ENCODE measurements at regions not wholly inside any gene's neighbourhood (a gene's known extent, or its start where the extent isn't known, plus 50 kb on each side); places are given as distances from the start of the nearest gene placed in this dataset.

DNA sequence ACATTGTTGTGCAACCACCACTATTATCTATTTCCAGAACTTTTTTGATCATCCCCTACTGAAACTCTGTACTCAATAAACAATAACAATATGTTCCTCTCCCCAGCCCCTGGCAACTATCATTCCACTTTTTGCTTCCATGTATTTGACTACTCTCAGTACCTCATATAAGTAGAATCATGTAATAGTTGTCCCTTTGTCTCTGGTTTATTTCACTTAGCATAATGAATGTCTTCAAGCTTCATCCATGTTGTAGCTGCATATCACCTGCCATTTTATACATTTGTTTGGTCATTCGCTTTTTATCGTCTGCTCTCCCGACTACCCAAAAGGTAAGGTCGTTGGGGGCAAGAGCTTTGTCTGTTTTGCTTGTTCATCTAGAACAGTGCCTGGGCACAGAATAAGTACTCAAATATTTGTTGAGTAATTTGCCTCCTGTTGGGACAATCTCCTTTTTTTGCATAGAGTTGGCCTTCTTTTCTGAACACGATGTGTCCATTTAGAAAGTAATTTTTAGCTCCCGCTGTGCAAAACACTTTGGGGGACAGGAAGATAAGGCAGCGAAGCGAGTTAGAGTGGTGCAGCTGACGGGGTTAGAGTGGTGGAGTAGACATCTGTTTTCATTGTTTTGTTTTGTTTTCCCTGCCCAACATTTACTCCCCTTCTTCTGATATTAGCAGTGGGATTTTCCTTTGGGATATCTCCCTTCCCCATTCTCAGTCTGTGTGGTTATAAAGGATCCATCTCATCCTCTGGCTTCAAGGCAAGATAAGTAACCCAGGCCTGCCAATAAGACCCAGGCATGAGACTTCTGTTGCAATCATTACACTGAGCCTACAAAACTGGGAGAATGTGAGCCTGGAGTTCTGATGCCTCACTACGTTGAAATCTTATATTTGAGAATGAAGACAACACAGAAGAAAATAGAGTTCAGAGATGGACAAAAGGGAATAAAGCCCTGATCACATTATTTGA is 83.4 kb upstream of the RNU6-1 start:
- TF ChIP-seq, protein P1, sequence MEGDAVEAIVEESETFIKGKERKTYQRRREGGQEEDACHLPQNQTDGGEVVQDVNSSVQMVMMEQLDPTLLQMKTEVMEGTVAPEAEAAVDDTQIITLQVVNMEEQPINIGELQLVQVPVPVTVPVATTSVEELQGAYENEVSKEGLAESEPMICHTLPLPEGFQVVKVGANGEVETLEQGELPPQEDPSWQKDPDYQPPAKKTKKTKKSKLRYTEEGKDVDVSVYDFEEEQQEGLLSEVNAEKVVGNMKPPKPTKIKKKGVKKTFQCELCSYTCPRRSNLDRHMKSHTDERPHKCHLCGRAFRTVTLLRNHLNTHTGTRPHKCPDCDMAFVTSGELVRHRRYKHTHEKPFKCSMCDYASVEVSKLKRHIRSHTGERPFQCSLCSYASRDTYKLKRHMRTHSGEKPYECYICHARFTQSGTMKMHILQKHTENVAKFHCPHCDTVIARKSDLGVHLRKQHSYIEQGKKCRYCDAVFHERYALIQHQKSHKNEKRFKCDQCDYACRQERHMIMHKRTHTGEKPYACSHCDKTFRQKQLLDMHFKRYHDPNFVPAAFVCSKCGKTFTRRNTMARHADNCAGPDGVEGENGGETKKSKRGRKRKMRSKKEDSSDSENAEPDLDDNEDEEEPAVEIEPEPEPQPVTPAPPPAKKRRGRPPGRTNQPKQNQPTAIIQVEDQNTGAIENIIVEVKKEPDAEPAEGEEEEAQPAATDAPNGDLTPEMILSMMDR (conservative IDR thresholded peaks at IDR 0.05; ENCODE audit: low read depth in 2 of 2), result no peak
- TF ChIP-seq POLR2AphosphoS5 (IDR thresholded peaks at IDR 0.05; ENCODE audit: low read depth) (no peak), EZH2 (IDR thresholded peaks at IDR 0.05; ENCODE audit: low read depth, unreplicated experiment) (no peak), CREB1 (CRISPR knock-in tag; IDR thresholded peaks at IDR 0.05; ENCODE audit: low read depth) (no peak)
- TF ChIP-seq, protein P2, sequence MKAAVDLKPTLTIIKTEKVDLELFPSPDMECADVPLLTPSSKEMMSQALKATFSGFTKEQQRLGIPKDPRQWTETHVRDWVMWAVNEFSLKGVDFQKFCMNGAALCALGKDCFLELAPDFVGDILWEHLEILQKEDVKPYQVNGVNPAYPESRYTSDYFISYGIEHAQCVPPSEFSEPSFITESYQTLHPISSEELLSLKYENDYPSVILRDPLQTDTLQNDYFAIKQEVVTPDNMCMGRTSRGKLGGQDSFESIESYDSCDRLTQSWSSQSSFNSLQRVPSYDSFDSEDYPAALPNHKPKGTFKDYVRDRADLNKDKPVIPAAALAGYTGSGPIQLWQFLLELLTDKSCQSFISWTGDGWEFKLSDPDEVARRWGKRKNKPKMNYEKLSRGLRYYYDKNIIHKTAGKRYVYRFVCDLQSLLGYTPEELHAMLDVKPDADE (IDR thresholded peaks at IDR 0.05), result no peak
- TF ChIP-seq, protein P3, sequence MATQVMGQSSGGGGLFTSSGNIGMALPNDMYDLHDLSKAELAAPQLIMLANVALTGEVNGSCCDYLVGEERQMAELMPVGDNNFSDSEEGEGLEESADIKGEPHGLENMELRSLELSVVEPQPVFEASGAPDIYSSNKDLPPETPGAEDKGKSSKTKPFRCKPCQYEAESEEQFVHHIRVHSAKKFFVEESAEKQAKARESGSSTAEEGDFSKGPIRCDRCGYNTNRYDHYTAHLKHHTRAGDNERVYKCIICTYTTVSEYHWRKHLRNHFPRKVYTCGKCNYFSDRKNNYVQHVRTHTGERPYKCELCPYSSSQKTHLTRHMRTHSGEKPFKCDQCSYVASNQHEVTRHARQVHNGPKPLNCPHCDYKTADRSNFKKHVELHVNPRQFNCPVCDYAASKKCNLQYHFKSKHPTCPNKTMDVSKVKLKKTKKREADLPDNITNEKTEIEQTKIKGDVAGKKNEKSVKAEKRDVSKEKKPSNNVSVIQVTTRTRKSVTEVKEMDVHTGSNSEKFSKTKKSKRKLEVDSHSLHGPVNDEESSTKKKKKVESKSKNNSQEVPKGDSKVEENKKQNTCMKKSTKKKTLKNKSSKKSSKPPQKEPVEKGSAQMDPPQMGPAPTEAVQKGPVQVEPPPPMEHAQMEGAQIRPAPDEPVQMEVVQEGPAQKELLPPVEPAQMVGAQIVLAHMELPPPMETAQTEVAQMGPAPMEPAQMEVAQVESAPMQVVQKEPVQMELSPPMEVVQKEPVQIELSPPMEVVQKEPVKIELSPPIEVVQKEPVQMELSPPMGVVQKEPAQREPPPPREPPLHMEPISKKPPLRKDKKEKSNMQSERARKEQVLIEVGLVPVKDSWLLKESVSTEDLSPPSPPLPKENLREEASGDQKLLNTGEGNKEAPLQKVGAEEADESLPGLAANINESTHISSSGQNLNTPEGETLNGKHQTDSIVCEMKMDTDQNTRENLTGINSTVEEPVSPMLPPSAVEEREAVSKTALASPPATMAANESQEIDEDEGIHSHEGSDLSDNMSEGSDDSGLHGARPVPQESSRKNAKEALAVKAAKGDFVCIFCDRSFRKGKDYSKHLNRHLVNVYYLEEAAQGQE (IDR thresholded peaks at IDR 0.05; ENCODE audit: unreplicated experiment), result no peak
